Endothelial cell of umbilical vein (primary cell): ENCODE measurements at regions not wholly inside any gene's neighbourhood (a gene's known extent, or its start where the extent isn't known, plus 50 kb on each side); places are given as distances from the start of the nearest gene placed in this dataset.

ENCODE experiments used
- BruUV-seq: library from RNA; stranded (reverse); fragments of 400-500 nt; replicated peaks from 2 replicates; lab custom pipeline; 2021; lab: Mats Ljungman, UMichigan
- CTCF ChIA-PET: fragments of 300-600, 350-600 bp; sonication (Branson Sonifier 250); formaldehyde crosslinking; loops from one replicate; lab custom pipeline; 2021; ENCODE audit warnings: antibody characterized with exemption, inconsistent platforms; lab: Charles Lee
- POLR2A ChIA-PET: fragments of 300-600, 350-600 bp; sonication (Branson Sonifier 250); formaldehyde crosslinking; loops from one replicate; lab custom pipeline; 2021; ENCODE audit warnings: antibody characterized with exemption, inconsistent platforms; lab: Charles Lee
- DNase-seq: peaks from one replicate; pipeline ENCODE4 v3.0.0-alpha.2; 2011; ENCODE audit warnings: low read depth, low spot score
- FAIRE-seq: peaks from 2 replicates; lab custom pipeline; 2011; peaks lifted over from hg19 to GRCh38; lab: Jason Lieb, UNC
- H2AFZ ChIP-seq: 2 replicates; pipeline ENCODE4 v1.6.0; 2012; ENCODE audit warnings: low read depth, low read length, control low read depth, inconsistent platforms
- H3K27ac ChIP-seq: 2 replicates; pipeline ENCODE4 v1.5.1; 2011; ENCODE audit warnings: low read depth, mild to moderate bottlenecking, control low read depth, low read length, moderate library complexity; ENCODE audit not compliant: insufficient read depth
- H3K27me3 ChIP-seq, 2 experiments: 2 replicates each; pipeline versions ENCODE4 v1.6.0 to v1.6.1; 2011; ENCODE audit warnings: low read length in 2 of 2, mixed read lengths in 1 of 2; ENCODE audit not compliant: control insufficient read depth in 2 of 2, insufficient read depth in 2 of 2
- H3K36me3 ChIP-seq, 2 experiments: 2 replicates in 1 of 2; 3 replicates in 1 of 2; pipeline ENCODE4 v1.5.1; 2011; ENCODE audit warnings: low read length in 2 of 2, mild to moderate bottlenecking in 1 of 2, moderate library complexity in 1 of 2; ENCODE audit not compliant: control insufficient read depth in 2 of 2, insufficient read depth in 2 of 2; ENCODE audit errors: extremely low read depth in 1 of 2
- H3K4me1 ChIP-seq: 3 replicates; pipeline ENCODE4 v1.5.1; 2011; ENCODE audit warnings: mild to moderate bottlenecking, low read length; ENCODE audit not compliant: control insufficient read depth, insufficient read depth; ENCODE audit errors: extremely low read depth
- H3K4me2 ChIP-seq: 2 replicates; pipeline ENCODE4 v1.6.1; 2011; ENCODE audit warnings: low read length, control low read depth, mixed read lengths; ENCODE audit not compliant: insufficient read depth
- H3K4me3 ChIP-seq, 3 experiments: fragments of 200-600 bp in 1 of 3; sonication (generic), shearing (Covaris generic) in 1 of 3; replicated peaks in 1 of 3; 2 replicates each; pipeline ENCODE4 v1.5.1; 2011 to 2016; ENCODE audit warnings: control low read depth in 3 of 3, low read length in 3 of 3, mild to moderate bottlenecking in 2 of 3, inconsistent platforms in 1 of 3, low read depth in 1 of 3, moderate library complexity in 1 of 3; ENCODE audit not compliant: insufficient read depth in 1 of 3
- H3K79me2 ChIP-seq: 2 replicates; pipeline ENCODE4 v1.6.0; 2012; ENCODE audit warnings: low read length, inconsistent platforms; ENCODE audit not compliant: control insufficient read depth, insufficient read depth
- H3K9ac ChIP-seq: replicated peaks from 2 replicates; pipeline ENCODE3; 2011; ENCODE audit warnings: low read length, control low read depth; ENCODE audit not compliant: insufficient read depth; ENCODE audit errors: extremely low read depth
- H3K9me1 ChIP-seq: replicated peaks from 3 replicates; pipeline ENCODE4 v1.6.0; 2011; ENCODE audit warnings: mild to moderate bottlenecking, low read length; ENCODE audit not compliant: control insufficient read depth, insufficient read depth; ENCODE audit errors: extremely low read depth
- H3K9me3 ChIP-seq: replicated peaks from 2 replicates; pipeline ENCODE4 v1.5.1; 2012; ENCODE audit warnings: low read length, inconsistent platforms; ENCODE audit not compliant: control insufficient read depth, insufficient read depth
- H4K20me1 ChIP-seq: replicated peaks from 2 replicates; pipeline ENCODE3; 2011; ENCODE audit warnings: mild to moderate bottlenecking, low read length; ENCODE audit not compliant: control insufficient read depth, insufficient read depth; ENCODE audit errors: extremely low read depth
- CTCF ChIP-seq, 2 donors: IDR thresholded peaks; 1 replicate in 1 of 2; 2 replicates in 1 of 2; pipeline ENCODE4 v1.5.1; 2011; ENCODE audit warnings: low read length in 2 of 2, mild to moderate bottlenecking in 2 of 2, moderate library complexity in 2 of 2, control low read depth in 1 of 2, inconsistent platforms in 1 of 2, low read depth in 1 of 2; ENCODE audit not compliant: insufficient read depth in 1 of 2; ENCODE audit errors: extremely low read depth in 1 of 2
- EZH2 ChIP-seq: IDR thresholded peaks from 2 replicates; pipeline ENCODE4 v1.6.1; 2012; ENCODE audit warnings: borderline replicate concordance, low read depth, mild to moderate bottlenecking, moderate library complexity, low read length, inconsistent platforms; ENCODE audit not compliant: severe bottlenecking
- FOS ChIP-seq: IDR thresholded peaks from 2 replicates; pipeline ENCODE4 v1.6.1; 2011; ENCODE audit warnings: mild to moderate bottlenecking, low read length, moderate library complexity, borderline replicate concordance; ENCODE audit not compliant: insufficient read depth
- GATA2 ChIP-seq: IDR thresholded peaks from 2 replicates; pipeline ENCODE4 v1.7.0; 2011; ENCODE audit warnings: low read depth, mild to moderate bottlenecking, moderate library complexity, mixed read lengths, low read length; ENCODE audit not compliant: insufficient read length, insufficient read depth
- JUN ChIP-seq: IDR thresholded peaks from 2 replicates; pipeline ENCODE4 v1.6.1; 2011; ENCODE audit warnings: borderline replicate concordance, low read depth; ENCODE audit not compliant: insufficient read length, insufficient read depth
- MAX ChIP-seq: IDR thresholded peaks from 2 replicates; pipeline ENCODE4 v1.6.1; 2011; ENCODE audit not compliant: insufficient read depth, insufficient read length
- MYC ChIP-seq: IDR thresholded peaks from one replicate; pipeline ENCODE4 v1.6.1; 2011; ENCODE audit warnings: mild to moderate bottlenecking, low read depth, low read length
- POLR2A ChIP-seq: IDR thresholded peaks from 2 replicates; pipeline ENCODE4 v1.6.1; 2012; ENCODE audit warnings: low read depth, mild to moderate bottlenecking, control low read depth, low read length
- POLR2AphosphoS5 ChIP-seq: IDR thresholded peaks from 2 replicates; pipeline ENCODE4 v1.6.1; 2012; ENCODE audit warnings: low read depth, mild to moderate bottlenecking, control low read depth, low read length, moderate library complexity; ENCODE audit not compliant: insufficient read depth
- dilution Hi-C: fragments of 300-500 bp; cut with MboI; formaldehyde crosslinking; loops from one replicate; pipeline ENCODE4 v1.15.0; 2019; ENCODE audit warnings: low sequenced_read_pairs; ENCODE audit not compliant: extremely low pct_ligation_motif_present
- intact Hi-C: fragments of 100-400 bp; cut with micrococcal nuclease; formaldehyde crosslinking; loops from one replicate; pipeline ENCODE4 v1.10.0; 2022

GRCh38 chr13:39269411-39269810 lies 231.2 kb downstream of the NHLRC3 start:
- no peak overlapping the region for H2AFZ ChIP-seq
- H3K9me1 ChIP-seq: no peaks in the 10 kb centered on the region
- H3K9me3 ChIP-seq: no peaks in the 10 kb centered on the region
- DNase-seq: no peak
- H3K4me3 ChIP-seq: no peak overlapping the region
- no peak for FAIRE-seq
- no peaks in the 10 kb centered on the region for H4K20me1 ChIP-seq
- ChIA-PET CTCF (interaction anchor here (1.0 kb wide), 1 partner anchor 347 kb away, joined by 5 read pairs; no protein-coding TSS in a partner anchor), POLR2A (no interaction called here)
- no peak overlapping the region for H3K9ac ChIP-seq
- intact Hi-C loops: loop anchor here (10.0 kb wide), 1 partner anchor 145 kb away; no protein-coding TSS in a partner anchor
- no TSS peak for BruUV-seq
- dilution Hi-C loops: no loop called here
- no peaks in the 10 kb centered on the region for H3K36me3 ChIP-seq
- no peak overlapping the region for H3K27ac ChIP-seq
- TF ChIP-seq FOS (no peak), EZH2 (no peak), MAX (no peak), GATA2 (no peak), POLR2AphosphoS5 (no peak), CTCF (IDR thresholded peaks at IDR 0.05; ENCODE audit: extremely low read depth in 1 of 2, insufficient read depth in 1 of 2, low read depth in 1 of 2, low read length in 2 of 2) (no peak), POLR2A (no peak), JUN (no peak), MYC (no peak)
- no peaks in the 10 kb centered on the region for H3K4me1 ChIP-seq
- no peaks in the 10 kb centered on the region for H3K79me2 ChIP-seq
- H3K4me2 ChIP-seq: no peak overlapping the region
- peaks cover 10 to 13% of the 10 kb centered on the region in 2 experiments for H3K27me3 ChIP-seq
